ENCODE measurements at regions not wholly inside any gene's neighbourhood (a gene's known extent, or its start where the extent isn't known, plus 50 kb on each side); places are given as distances from the start of the nearest gene placed in this dataset.

GRCh38 chr17:33837281-33837680 lies 417.8 kb upstream of the CCL2 start (continued):
- no peak for TF ChIP-seq RFX5 (IDR thresholded peaks at IDR 0.05; ENCODE audit: low read depth, low read length)
- TF ChIP-seq ATF5 (CRISPR knock-in tag; IDR thresholded peaks at IDR 0.05; ENCODE audit: low read depth) = no peak
- TF ChIP-seq FOXC1 (CRISPR knock-in tag; IDR thresholded peaks at IDR 0.05; ENCODE audit: borderline replicate concordance) = no peak
- TF ChIP-seq BRCA1 (CRISPR knock-in tag; IDR thresholded peaks at IDR 0.05) = no peak
- TF ChIP-seq TEAD3 (CRISPR knock-in tag; optimal IDR thresholded peaks at IDR 0.05; ENCODE audit: borderline replicate concordance) = no peak

GRCh38 chr17:33838281-33838680 lies 416.8 kb upstream of the CCL2 start:
- Histone ChIP-seq H3K79me2 (ENCODE audit: insufficient read depth, low read length) (no peaks in the 10 kb centered on the region), H3K9me3 (ENCODE audit: low read length) (no peaks in the 10 kb centered on the region), H3K4me1 (ENCODE audit: insufficient read depth, low read length) (no peaks in the 10 kb centered on the region), H3K27me3 (ENCODE audit: control insufficient read depth in 1 of 2, insufficient read depth in 2 of 2, low read length in 2 of 2) (no peaks in the 10 kb centered on the region; a peak in 1 of 5 replicates), H3K9ac (ENCODE audit: insufficient read depth, low read depth, low read length) (no peak overlapping the region), H3K27ac (ENCODE audit: extremely low read length, insufficient read depth, low read length) (no peak overlapping the region), H3K36me3 (replicated peaks in 1 of 2; ENCODE audit: control insufficient read depth in 1 of 2, insufficient read depth in 2 of 2, low read length in 2 of 2) (no peaks in the 10 kb centered on the region), H3K4me2 (ENCODE audit: low read depth, low read length) (no peak overlapping the region), H3K4me3 (replicated peaks in 1 of 3; ENCODE audit: insufficient read depth in 1 of 3, low read depth in 2 of 3, low read length in 3 of 3) (no peak overlapping the region), H4K20me1 (ENCODE audit: insufficient read depth, low read length) (no peaks in the 10 kb centered on the region), H2AFZ (ENCODE audit: low read length) (no peak overlapping the region)
- POLR2A ChIA-PET = no interaction called here
- intact Hi-C loops (cut with micrococcal nuclease; ENCODE audit: unreplicated experiment) = no loop called here
- ATAC-seq = no peak
- TF ChIP-seq TBX3 (IDR thresholded peaks at IDR 0.05; ENCODE audit: borderline replicate concordance) (no peak), ATF7 (IDR thresholded peaks at IDR 0.05) (0 out of 2 replicates have a peak, but pooled peaks have one; percentile 35), ATF7 (CRISPR knock-in tag; IDR thresholded peaks at IDR 0.05) (no peak), TFDP1 (CRISPR knock-in tag; IDR thresholded peaks at IDR 0.05; ENCODE audit: borderline replicate concordance) (no peak)
- BruUV-seq (replicated peaks) = no TSS peak
- DNase-seq (ENCODE audit: low spot score) = no peak
- in situ Hi-C loops (cut with HindIII; ENCODE audit: extremely low pct_ligation_motif_present, low pct_unique_long_range_greater_than_20kb) = no loop called here
- no peak for FAIRE-seq
- 8% methylated on average over 2 of the region's 2 CpGs for WGBS (ENCODE audit: low lambda C conversion rate)
- CTCF ChIA-PET (ENCODE audit: low intra/inter-chr PET ratio, low total read pairs) = no interaction called here

All from HepG2 (cell line).